H1 (cell line): ENCODE measurements at regions not wholly inside any gene's neighbourhood (a gene's known extent, or its start where the extent isn't known, plus 50 kb on each side); places are given as distances from the start of the nearest gene placed in this dataset.

ENCODE experiments used
- CEBPB ChIP-seq: IDR thresholded peaks from 2 replicates; pipeline ENCODE4 v1.6.1; 2012; ENCODE audit warnings: low read depth, low read length
- EGR1 ChIP-seq: IDR thresholded peaks from 2 replicates; pipeline ENCODE4 v1.6.1; 2011; ENCODE audit warnings: low read depth, low read length, borderline replicate concordance
- EZH2 ChIP-seq: fragments of 200-600 bp; sonication (generic); IDR thresholded peaks from 2 replicates; pipeline ENCODE4 v1.7.1; 2012; ENCODE audit warnings: low read depth, mild to moderate bottlenecking, moderate library complexity, low read length, inconsistent platforms; ENCODE audit not compliant: severe bottlenecking
- GABPA ChIP-seq: IDR thresholded peaks from 2 replicates; pipeline ENCODE4 v1.6.1; 2011; ENCODE audit warnings: mild to moderate bottlenecking, low read length, moderate library complexity, borderline replicate concordance; ENCODE audit not compliant: insufficient read depth
- JUND ChIP-seq: IDR thresholded peaks from 2 replicates; pipeline ENCODE4 v1.6.1; 2011; ENCODE audit warnings: mild to moderate bottlenecking, improper control_type of control experiment, low read length
- POLR2A ChIP-seq, 2 experiments: IDR thresholded peaks; 1 replicate in 1 of 2; 2 replicates in 1 of 2; pipeline ENCODE4 v1.6.1; 2011; ENCODE audit warnings: low read depth in 2 of 2, low read length in 2 of 2, mild to moderate bottlenecking in 2 of 2; ENCODE audit errors: control extremely low read depth in 1 of 2
- POLR2AphosphoS5 ChIP-seq: IDR thresholded peaks from 2 replicates; pipeline ENCODE4 v1.6.1; 2011; ENCODE audit warnings: low read depth, low read length
- SRF ChIP-seq: IDR thresholded peaks from 2 replicates; pipeline ENCODE4 v1.6.1; 2011; ENCODE audit warnings: mild to moderate bottlenecking, low read depth, low read length, moderate library complexity
- TF ChIP-seq, protein P1 (sequence below), 3 experiments: IDR thresholded peaks; 1 replicate in 2 of 3; 2 replicates in 1 of 3; pipeline versions ENCODE4 v1.5.1 to v1.6.1; 2011; ENCODE audit warnings: low read length in 3 of 3, mild to moderate bottlenecking in 3 of 3, inconsistent platforms in 2 of 3, low read depth in 1 of 3, moderate library complexity in 1 of 3; ENCODE audit not compliant: insufficient read depth in 1 of 3; ENCODE audit errors: control extremely low read depth in 1 of 3

DNA sequence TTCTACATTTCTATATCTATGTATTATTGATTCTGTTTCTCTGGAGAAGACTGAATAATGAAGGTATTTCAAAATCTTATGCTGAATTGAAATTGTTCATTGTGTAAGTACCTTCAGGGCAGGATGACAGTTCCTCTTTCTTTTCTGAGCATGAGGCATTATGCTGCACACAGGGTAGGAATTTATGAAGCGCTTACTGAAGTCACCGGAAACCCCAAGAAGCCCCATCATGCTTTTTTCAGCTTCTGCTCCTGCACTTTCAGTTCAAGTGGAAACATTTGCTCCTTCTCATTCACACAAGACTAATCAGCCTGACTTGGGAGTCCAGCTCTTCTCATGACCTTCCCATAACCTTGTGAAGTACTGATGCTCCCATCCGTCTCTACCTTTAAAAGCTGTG, 314.7 kb upstream of the SORL1-AS1 start:
- no peak for TF ChIP-seq GABPA
- no peak for TF ChIP-seq POLR2AphosphoS5
- TF ChIP-seq, protein P1, sequence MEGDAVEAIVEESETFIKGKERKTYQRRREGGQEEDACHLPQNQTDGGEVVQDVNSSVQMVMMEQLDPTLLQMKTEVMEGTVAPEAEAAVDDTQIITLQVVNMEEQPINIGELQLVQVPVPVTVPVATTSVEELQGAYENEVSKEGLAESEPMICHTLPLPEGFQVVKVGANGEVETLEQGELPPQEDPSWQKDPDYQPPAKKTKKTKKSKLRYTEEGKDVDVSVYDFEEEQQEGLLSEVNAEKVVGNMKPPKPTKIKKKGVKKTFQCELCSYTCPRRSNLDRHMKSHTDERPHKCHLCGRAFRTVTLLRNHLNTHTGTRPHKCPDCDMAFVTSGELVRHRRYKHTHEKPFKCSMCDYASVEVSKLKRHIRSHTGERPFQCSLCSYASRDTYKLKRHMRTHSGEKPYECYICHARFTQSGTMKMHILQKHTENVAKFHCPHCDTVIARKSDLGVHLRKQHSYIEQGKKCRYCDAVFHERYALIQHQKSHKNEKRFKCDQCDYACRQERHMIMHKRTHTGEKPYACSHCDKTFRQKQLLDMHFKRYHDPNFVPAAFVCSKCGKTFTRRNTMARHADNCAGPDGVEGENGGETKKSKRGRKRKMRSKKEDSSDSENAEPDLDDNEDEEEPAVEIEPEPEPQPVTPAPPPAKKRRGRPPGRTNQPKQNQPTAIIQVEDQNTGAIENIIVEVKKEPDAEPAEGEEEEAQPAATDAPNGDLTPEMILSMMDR (IDR thresholded peaks at IDR 0.05; ENCODE audit: control extremely low read depth in 1 of 3, insufficient read depth in 1 of 3, low read depth in 1 of 3, low read length in 3 of 3) = no peak
- TF ChIP-seq SRF = no peak
- no peak for TF ChIP-seq EZH2
- no peak for TF ChIP-seq JUND
- TF ChIP-seq EGR1 = no peak
- TF ChIP-seq CEBPB = no peak
- no peak for TF ChIP-seq POLR2A (IDR thresholded peaks at IDR 0.05; ENCODE audit: control extremely low read depth in 1 of 2, low read depth in 2 of 2, low read length in 2 of 2)
